GM19455 (cell line): ENCODE measurements at regions not wholly inside any gene's neighbourhood (a gene's known extent, or its start where the extent isn't known, plus 50 kb on each side); places are given as distances from the start of the nearest gene placed in this dataset.

Source experiments
- ATAC-seq: cut with Tn5 transposase; IDR thresholded peaks from one replicate; pipeline ENCODE4 v1.9.1; 2021; ENCODE audit not compliant: unreplicated experiment

GRCh38 chr15:69529961-69530633, 77.5 kb downstream of the RPLP1 start:
- ATAC-seq: no peak

GRCh38 chr15:69530991-69531664, 78.5 kb downstream of the RPLP1 start:
- no peak for ATAC-seq

DNA sequence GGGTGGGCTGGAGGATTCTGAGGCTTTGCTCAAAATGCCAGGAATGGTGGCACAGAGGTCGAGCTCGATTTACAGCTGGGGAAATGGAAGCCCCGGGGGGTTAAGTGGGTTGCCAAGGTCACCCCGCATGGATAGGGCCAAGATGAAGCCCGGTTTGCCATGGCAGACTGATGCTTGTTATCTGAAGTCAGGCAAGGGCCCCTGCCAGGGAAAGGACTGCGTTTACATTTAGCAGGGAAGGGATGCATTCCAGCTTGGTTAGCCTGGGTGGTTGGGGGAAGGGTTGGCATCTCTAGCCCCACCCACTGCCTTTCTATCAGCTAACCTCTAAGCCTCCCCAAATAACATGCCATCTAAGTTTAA, 79.0 kb downstream of the RPLP1 start:
- ATAC-seq: no peak

GRCh38 chr15:69532066-69532465, 79.4 kb downstream of the RPLP1 start:
- ATAC-seq: no peak

- ATAC-seq: no peak
Measured at GRCh38 chr15:69532856-69533255, 80.2 kb downstream of the RPLP1 start.

DNA sequence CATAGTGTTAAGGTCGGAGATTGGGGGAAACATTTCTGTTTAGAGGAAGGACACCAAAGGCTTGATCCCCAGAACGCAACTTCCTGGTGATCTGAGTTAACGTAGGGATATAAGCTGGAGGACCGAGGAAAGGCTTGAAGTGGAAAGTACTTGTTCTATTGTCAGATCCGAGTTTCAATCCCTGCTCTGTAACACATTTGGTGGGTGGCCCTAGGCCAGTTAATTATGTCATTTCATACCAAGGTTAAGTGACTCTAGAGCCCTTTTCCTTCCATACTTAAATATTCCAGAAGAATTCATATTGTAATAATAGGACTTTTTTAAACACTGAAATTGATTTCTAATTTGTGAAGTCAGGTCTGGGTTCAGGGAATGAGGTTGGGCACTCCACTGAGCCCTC, 80.9 kb downstream of the RPLP1 start:
- no peak for ATAC-seq

GRCh38 chr15:69535101-69535638, 82.6 kb downstream of the RPLP1 start:
- no peak for ATAC-seq

DNA sequence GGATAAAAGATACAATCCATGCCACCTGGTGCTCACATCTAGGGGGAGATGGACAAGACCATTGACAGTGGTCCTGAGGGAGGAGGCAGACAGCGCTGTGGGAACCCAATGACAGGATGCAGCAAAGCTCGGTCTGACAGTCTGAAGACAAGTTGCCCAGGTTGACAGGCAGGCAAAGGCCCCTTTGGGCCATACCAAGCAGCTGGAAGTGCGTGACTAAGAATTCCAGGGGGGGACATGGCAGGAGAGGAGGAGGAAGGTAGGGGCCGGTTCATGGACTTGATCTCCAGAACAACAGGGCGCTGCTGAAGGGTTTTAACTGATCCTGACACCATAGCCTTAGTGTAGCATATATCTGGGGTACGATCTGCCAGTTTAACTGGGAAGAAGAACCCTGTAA, 83.4 kb downstream of the RPLP1 start:
- no peak for ATAC-seq

DNA sequence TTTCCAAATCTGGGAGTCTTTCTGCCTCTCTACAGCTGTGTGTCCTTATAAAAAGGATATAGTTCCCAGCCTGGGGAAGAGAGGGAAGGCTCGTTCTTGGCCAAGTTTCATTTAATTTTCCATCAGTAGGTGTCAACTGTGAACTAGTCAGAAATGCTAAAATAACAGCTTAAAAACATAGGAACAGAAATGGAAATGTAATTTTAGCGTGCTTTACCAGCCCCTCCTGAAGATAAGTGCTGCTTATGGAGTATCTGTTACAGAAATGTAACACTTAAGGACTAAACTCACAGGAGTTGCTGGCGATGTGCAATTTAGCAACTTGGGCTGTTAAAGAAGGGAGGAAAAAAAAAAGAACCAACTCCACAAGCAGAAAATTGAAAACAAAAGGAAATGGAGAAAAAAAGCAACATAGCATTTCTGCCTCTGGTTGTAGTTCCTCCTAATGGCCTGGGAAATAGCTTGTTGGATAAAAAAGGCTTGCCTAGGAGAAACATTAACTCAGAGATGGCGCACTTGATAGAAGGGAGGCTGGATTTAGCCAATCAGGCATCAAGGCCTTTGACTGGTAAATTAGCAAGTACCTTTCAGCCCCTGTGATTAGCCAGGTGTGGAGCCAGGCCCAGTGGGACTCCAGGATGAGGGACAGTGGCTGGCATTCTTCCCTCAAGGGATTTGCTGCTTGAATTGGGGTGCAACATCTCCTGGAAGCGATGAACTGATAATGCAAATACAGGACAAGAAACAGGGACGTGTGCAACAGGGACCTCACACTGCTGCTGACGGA, 84.3 kb downstream of the RPLP1 start:
- no peak for ATAC-seq

DNA sequence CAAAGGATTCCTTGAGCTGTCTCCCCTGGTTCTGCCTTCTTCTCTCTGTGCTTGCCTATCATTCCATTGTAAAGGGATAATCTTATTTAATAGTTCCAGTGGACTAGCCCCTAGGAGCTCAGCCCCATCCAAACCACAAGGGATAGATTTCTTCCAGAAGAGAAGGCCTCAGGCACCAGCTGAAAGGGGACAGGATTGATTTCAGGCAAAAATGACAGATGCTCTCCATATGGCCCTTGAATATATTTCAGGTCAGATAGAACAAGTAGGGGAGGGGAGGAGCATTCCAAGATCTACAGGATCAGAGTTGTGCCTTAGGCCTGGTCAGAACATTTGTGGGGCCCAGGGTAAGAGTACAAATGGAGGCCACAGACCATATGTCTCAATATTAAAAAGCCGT, 85.3 kb downstream of the RPLP1 start:
- no peak for ATAC-seq

DNA sequence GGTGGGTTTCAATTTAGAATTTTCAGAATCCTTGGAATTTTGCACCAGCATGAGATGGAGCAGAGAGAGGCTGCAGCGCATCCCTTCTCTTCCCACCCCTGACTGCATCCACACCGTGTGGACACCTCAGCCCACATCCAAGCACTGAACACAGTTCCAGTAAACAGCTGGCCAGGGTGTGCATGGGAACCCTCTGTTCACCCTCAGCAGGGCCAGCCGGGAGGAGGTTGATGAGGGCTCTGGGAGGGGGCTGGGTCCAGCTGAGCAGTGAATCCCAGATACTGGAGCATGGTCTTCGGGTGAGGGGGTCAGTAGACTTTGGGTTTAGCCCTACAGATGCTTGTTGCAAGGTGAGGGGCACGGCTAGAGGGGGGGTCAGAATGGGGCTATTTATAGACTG, 85.8 kb downstream of the RPLP1 start:
- ATAC-seq: no peak

GRCh38 chr15:69539345-69539744, 86.7 kb downstream of the RPLP1 start:
- no peak for ATAC-seq

DNA sequence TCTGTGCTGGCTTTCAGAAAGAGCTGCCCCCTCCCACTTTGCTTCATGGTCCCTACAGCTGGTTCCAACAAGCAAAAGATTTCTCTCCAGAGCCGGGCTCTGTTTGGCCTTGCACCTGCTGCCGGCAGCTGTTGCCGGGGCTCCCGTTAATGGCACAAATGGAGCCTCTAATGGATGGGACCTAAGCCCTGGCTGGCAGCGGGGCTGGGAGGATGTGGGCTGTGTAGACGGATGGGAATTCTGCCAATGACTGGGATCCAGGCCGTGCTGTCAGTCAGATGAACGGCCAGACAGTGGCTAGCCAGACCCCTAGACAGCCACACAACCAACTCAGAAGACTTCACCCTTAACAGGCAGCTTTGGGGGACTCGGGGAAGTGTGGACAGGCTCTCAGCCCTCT, 88.0 kb downstream of the RPLP1 start:
- no peak for ATAC-seq

DNA sequence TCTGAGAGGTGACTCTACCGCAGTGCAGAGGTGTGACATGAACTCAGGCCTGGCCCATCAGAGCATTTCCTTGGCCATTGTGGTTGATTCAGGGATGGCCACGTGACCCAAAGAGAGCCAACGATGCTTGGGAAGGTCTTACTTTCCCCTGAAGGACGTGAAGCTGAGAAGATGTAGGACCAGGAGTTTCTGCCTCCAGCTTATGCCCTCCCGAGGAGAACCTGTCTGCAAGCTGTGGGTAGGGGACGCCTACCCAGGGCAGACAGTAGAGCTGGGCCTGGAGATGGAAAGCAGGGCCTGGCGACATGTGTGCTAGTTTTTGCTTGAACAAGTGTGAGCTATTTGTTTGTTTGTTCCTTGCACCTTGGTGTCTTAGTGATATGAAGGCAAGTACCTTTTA, 89.4 kb downstream of the RPLP1 start:
- ATAC-seq: no peak

DNA sequence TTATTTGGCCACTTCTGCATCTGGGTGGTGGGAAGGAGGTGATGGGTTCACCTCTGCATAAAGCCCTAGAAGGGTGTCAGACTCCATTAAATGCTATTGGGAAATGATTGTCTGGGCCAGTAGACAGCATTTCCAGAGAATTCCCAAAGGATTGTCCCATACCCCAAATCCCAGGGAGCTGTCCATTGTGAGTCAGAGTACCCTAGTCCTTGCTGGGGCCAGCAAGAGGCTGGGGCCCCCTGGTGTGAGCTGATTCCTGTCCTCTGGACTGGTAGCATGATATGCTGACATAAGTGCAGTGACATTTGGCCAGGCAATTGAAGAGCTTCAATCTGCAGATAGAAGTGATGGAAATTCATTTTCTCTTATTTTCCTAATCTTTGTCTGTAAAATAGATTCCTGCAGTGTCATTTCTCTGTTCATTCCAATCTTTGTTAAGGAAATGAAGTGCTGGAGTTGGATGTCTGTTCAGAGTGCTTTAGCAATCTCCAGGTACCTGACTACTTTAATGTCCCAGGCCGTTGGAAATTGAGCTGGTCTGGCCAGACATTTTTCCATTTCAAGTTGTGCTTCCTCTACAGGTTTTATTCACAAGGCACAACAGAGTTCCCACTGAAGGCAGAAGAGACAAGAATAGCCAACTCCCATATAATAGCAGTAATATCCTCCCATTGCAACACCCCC, 91.2 kb downstream of the RPLP1 start:
- ATAC-seq: no peak

DNA sequence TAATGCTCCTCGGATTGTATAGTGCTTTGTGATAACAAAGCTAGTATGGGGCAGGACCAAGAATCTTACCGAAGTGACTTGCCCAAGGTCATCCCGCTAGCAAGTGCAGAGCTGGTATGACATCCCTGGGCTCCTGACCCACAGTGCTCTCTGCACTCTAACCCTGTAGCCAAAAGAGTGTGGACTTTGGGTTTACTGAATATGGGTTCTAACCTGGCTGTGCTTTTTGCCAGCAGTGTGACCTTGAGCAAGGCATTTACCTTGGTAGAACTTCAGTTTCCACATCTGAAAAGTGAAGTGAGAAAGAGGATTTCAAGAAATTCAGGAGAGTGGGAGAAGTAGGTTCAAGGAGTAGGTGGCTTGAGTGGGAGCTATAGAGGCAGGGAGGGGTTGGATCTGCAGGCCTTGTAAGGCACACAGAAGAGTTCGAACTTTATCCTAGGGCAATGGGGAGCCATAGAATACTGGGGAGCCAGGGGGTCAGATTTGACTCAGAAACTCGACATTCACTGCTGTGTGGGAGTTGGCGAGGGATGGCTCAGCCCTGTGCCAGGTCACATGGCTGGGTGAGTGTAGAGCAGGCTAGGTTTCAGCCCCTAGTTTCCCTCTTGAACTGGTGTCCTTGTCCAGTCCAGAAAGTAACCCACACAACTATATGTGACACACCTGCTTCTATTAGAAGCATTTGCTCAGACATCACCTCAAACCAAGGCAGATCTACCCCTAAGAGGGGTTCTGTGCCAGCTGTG, 91.9 kb downstream of the RPLP1 start:
- ATAC-seq: no peak

DNA sequence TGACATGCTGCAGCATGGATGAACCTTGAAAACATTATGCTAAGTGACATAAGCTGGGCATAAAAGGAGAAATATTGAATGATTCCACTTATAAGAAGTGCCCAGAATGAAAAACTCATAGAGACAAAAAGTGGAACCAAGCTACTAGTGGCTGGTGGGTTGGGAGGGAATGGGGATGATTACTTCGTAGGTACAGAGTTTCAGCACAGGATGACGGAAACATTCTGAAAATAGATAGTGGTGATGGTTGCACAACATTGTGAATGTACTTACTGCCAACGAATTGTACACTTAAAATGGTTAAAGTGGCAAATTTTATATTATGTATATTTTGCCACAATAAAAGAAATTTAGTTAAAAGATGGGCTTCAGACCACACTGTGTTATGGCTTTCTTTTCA, 93.6 kb downstream of the RPLP1 start:
- no peak for ATAC-seq

GRCh38 chr15:69548395-69549180, 96.0 kb downstream of the RPLP1 start:
- ATAC-seq: no peak

GRCh38 chr15:69551391-69552056, 98.9 kb downstream of the RPLP1 start:
- no peak for ATAC-seq
